Coronary artery (tissue), 2 donors: ENCODE measurements at regions not wholly inside any gene's neighbourhood (a gene's known extent, or its start where the extent isn't known, plus 50 kb on each side); places are given as distances from the start of the nearest gene placed in this dataset.

ENCODE experiments used
- DNase-seq: peaks from one replicate; pipeline ENCODE4 v3.0.0-alpha.2; 2017; ENCODE audit warnings: low spot score
- H3K27ac ChIP-seq, 2 donors: fragments of 200-600 bp; sonication (generic); one replicate each; pipeline ENCODE4 v1.5.1; 2016 to 2019
- H3K4me3 ChIP-seq: fragments of 200-600 bp; sonication (generic); 2 replicates; pipeline ENCODE4 v1.5.1; 2016; ENCODE audit warnings: mild to moderate bottlenecking, moderate library complexity
- TF ChIP-seq, protein P1 (sequence below): fragments of 200-600 bp; sonication (generic); IDR thresholded peaks from one replicate; pipeline ENCODE4 v1.5.1; 2019; ENCODE audit warnings: antibody characterized with exemption

- DNase-seq, result no peak
- TF ChIP-seq, protein P1, sequence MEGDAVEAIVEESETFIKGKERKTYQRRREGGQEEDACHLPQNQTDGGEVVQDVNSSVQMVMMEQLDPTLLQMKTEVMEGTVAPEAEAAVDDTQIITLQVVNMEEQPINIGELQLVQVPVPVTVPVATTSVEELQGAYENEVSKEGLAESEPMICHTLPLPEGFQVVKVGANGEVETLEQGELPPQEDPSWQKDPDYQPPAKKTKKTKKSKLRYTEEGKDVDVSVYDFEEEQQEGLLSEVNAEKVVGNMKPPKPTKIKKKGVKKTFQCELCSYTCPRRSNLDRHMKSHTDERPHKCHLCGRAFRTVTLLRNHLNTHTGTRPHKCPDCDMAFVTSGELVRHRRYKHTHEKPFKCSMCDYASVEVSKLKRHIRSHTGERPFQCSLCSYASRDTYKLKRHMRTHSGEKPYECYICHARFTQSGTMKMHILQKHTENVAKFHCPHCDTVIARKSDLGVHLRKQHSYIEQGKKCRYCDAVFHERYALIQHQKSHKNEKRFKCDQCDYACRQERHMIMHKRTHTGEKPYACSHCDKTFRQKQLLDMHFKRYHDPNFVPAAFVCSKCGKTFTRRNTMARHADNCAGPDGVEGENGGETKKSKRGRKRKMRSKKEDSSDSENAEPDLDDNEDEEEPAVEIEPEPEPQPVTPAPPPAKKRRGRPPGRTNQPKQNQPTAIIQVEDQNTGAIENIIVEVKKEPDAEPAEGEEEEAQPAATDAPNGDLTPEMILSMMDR, result no peak
- H3K4me3 ChIP-seq, result no peak overlapping the region
- H3K27ac ChIP-seq, result no peak overlapping the region
These were observed 260.4 kb upstream of the MIR17HG start for GRCh38 chr13:91086936-91087716.

DNA sequence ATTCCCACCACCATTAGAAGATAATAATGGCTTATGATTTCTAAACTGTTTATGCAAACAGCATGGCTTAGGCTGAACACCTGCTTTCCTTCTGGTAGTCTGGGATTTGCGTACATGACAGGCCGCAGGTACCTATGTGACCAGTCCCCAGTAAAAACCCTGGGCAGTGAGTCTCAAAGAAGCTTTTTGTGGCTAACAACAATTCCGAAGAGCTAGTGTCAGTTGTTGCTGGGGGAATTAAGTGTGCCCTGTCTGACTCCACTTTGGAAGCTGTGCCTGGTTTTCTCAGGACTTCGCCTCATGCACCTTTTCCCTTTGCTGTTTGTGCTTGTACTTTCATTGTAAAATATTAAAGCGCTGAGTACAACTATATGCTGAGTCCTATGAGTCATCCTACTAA, 250.2 kb upstream of the MIR17HG start:
- DNase-seq, result no peak
- TF ChIP-seq, protein P1, result no peak
- Histone ChIP-seq H3K27ac (no peak overlapping the region), H3K4me3 (no peak overlapping the region)

- no peak for DNase-seq
- TF ChIP-seq, protein P1, result no peak
- Histone ChIP-seq H3K4me3 (no peak overlapping the region), H3K27ac (no peak overlapping the region)
These were observed 247.6 kb upstream of the MIR17HG start for GRCh38 chr13:91099877-91100276.

DNA sequence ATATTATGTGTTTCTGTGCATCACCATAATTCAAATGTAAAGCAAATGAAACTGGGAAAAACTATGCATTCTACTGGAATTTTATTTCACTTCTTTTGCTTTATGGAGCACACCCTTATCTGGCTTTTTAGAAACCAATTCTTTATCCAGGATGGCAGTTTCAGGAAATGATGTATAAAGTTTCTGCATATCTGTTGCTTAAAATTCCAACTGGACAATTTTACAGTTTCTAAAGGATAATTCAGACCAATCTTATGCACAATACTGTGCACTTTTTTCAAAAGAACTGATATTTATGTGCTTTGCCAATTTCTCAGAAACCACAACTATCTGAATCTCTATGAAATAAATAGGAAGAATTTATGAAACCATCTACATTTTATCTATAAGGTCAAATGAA, 246.5 kb upstream of the MIR17HG start:
- no peak overlapping the region for H3K27ac ChIP-seq
- no peak for DNase-seq
- TF ChIP-seq, protein P1, result no peak
- no peak overlapping the region for H3K4me3 ChIP-seq

DNA sequence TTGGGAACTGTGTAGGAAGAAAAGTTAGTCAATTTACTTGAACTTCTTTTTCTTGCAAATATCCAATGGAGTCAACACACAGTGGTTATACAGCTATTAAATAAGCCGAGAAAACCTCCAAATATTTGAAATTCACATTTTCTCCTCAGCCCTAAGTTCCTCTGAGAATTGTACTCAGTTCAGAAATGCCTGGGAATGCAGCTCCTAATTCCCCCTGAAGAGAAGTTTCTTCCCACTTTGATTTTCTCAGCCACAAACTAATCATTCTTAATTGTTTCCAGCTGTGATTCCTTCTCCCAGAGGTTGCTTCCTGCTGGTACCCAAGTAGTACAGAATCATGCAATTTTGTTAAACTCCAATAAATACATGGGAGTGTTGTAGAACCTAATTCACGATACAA, 246.1 kb upstream of the MIR17HG start:
- H3K4me3 ChIP-seq, result no peak overlapping the region
- H3K27ac ChIP-seq, result no peak overlapping the region
- no peak for DNase-seq
- TF ChIP-seq, protein P1, result no peak

DNA sequence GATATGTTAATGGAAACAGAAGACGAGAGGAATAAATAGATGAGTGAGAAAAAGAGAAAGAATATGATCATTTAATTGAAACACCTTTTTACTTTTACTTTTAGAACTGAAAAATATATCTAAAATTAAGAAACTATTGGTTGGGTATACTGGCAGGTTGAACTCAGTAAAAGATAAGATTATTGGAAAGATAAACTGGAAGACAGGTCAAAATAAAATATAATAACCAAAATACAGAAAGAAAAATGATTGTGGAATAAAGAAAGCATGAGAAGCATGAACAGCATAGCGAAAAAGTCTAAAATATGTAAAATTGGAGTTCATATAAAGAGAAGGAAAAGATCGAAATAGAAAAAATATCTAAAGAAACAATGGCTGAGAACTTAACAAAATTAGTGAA, 242.2 kb upstream of the MIR17HG start:
- TF ChIP-seq, protein P1, result no peak
- no peak for DNase-seq
- H3K27ac ChIP-seq, result no peak overlapping the region
- H3K4me3 ChIP-seq, result no peak overlapping the region

DNA sequence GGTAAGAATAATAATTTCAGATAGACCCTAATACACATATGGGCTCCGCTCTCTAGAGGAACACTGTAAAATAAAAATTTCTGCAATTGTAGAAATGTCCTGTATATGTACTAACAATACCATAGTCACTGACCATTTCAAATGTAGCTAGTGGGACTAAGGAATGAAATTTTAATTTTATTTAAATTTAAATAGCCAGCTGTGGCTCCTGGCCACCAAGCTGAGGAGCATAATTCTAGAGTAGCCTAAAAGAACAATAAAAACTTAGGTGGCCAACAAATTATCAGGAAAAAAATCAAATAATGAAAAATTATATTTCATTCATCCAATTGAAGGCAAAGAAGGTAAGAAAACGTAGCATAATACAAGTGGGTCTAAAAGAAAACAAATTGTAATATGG, 240.9 kb upstream of the MIR17HG start:
- no peak overlapping the region for H3K4me3 ChIP-seq
- H3K27ac ChIP-seq, result no peak overlapping the region
- TF ChIP-seq, protein P1, result no peak
- DNase-seq, result no peak
